CD4-positive, alpha-beta T cell (primary cell): ENCODE measurements at regions not wholly inside any gene's neighbourhood (a gene's known extent, or its start where the extent isn't known, plus 50 kb on each side); places are given as distances from the start of the nearest gene placed in this dataset.
"Not testable (repeated sequence)": the region's sequence is repeated elsewhere in the genome, so short reads cannot be mapped to it uniquely, and the experiment has no call there.

Experiments
- ATAC-seq: fragments of 200-7000 bp; cut with Tn5 transposase; one replicate; pipeline ENCODE4 v1.10.0; 2022; ENCODE audit warnings: mild to moderate bottlenecking; ENCODE audit not compliant: poor library complexity
- CTCF ChIA-PET: fragments of 350-600 bp; sonication (Branson Sonifier 250); formaldehyde crosslinking; loops from one replicate; lab custom pipeline; 2021; ENCODE audit warnings: antibody characterized with exemption, inconsistent platforms; lab: Charles Lee
- POLR2A ChIA-PET: fragments of 350-600 bp; sonication (Branson Sonifier 250); formaldehyde crosslinking; loops from one replicate; lab custom pipeline; 2021; ENCODE audit warnings: antibody characterized with exemption, inconsistent platforms; lab: Charles Lee
- DNase-seq, 14 experiments: peaks; one replicate each; pipeline ENCODE4 v3.0.0-alpha.2; 2013 to 2020; ENCODE audit warnings: mixed read lengths in 2 of 14
- H3K27ac ChIP-seq, 2 donors: one replicate each; pipeline versions ENCODE4 v1.5.1 to v1.7.0; 2013; ENCODE audit warnings: low read length in 2 of 2, low read depth in 1 of 2, mild to moderate bottlenecking in 1 of 2
- H3K27me3 ChIP-seq, 2 experiments: 1 replicate in 1 of 2; 2 replicates in 1 of 2; pipeline versions ENCODE4 v1.6.1 to v1.7.0; 2013; ENCODE audit warnings: low read length in 2 of 2, control low read depth in 1 of 2, mild to moderate bottlenecking in 1 of 2, moderate library complexity in 1 of 2; ENCODE audit not compliant: insufficient read depth in 2 of 2, control insufficient read depth in 1 of 2
- H3K36me3 ChIP-seq: one replicate; pipeline ENCODE4 v1.6.1; 2013; ENCODE audit warnings: low read length, control low read depth; ENCODE audit not compliant: insufficient read depth
- H3K4me1 ChIP-seq: one replicate; pipeline ENCODE4 v1.6.1; 2013; ENCODE audit warnings: low read length, control low read depth; ENCODE audit not compliant: insufficient read depth
- H3K4me3 ChIP-seq: one replicate; pipeline ENCODE4 v1.5.1; 2013; ENCODE audit warnings: mild to moderate bottlenecking, low read length, moderate library complexity
- H3K9me3 ChIP-seq, 2 experiments: 1 replicate in 1 of 2; 2 replicates in 1 of 2; pipeline versions ENCODE4 v1.6.1 to v1.7.0; 2013; ENCODE audit warnings: low read length in 2 of 2, mild to moderate bottlenecking in 2 of 2, control low read depth in 1 of 2, moderate library complexity in 1 of 2; ENCODE audit not compliant: control insufficient read depth in 1 of 2, insufficient read depth in 1 of 2
- H3K27ac Mint-ChIP-seq: one replicate; pipeline ENCODE4 v1.8.0; 2020; ENCODE audit warnings: mixed read lengths
- H3K27me3 Mint-ChIP-seq: one replicate; pipeline ENCODE4 v1.8.0; 2021; ENCODE audit warnings: mixed read lengths
- H3K36me3 Mint-ChIP-seq: one replicate; pipeline ENCODE4 v1.8.0; 2021; ENCODE audit warnings: low read depth, mixed read lengths
- H3K4me1 Mint-ChIP-seq: one replicate; pipeline ENCODE4 v1.8.0; 2021; ENCODE audit warnings: low read depth, mixed read lengths
- H3K4me3 Mint-ChIP-seq: one replicate; pipeline ENCODE4 v1.8.0; 2020; ENCODE audit warnings: mild to moderate bottlenecking, mixed read lengths
- H3K9me3 Mint-ChIP-seq: one replicate; pipeline ENCODE4 v1.8.0; 2020; ENCODE audit warnings: mixed read lengths
- intact Hi-C, 2 experiments: fragments of 100-400 bp; cut with DNase I in 1 of 2; cut with micrococcal nuclease in 1 of 2; formaldehyde crosslinking; loops; one replicate each; pipeline versions ENCODE4 v1.15.1 to v1.9.0; 2023 to 2025; cut with DNase I, micrococcal nuclease
- TF ChIP-seq, protein P1 (sequence below): fragments of 200-600 bp; IDR thresholded peaks from one replicate; pipeline ENCODE4 v1.8.0; 2022; ENCODE audit warnings: antibody characterized with exemption, mild to moderate bottlenecking

DNA sequence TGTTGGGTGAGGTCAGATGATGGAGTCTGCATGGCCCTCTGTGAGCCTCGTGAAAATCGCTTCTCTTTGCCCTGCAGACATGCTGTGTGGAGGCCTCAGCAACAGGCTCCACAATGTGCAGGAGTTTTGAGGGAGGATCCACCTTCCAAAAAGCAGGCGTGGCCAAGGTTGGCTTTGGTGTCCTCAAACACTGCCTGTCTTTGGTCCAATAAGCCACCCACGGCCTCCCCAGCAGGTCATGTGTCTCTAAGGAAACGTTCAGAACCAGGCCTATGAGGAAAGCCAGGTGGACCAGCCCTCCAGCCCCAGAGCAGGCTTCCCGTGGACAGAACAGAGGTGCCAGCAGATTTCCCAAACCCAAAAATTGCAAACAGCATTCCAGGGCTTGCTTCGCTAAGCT lies 340.7 kb upstream of the IRX2 start:
- ChIA-PET POLR2A (no interaction called here), CTCF (no interaction called here)
- DNase-seq = no peak
- Mint-ChIP-seq H3K4me1 (no peaks in the 10 kb centered on the region), H3K27ac (no peak overlapping the region), H3K36me3 (no peaks in the 10 kb centered on the region), H3K27me3 (no peaks in the 10 kb centered on the region), H3K4me3 (no peak overlapping the region), H3K9me3 (peaks cover 11% of the 10 kb centered on the region)
- intact Hi-C loops = no loop called here
- H3K4me3 ChIP-seq = no peak overlapping the region
- H3K36me3 ChIP-seq = no peaks in the 10 kb centered on the region
- no peaks in the 10 kb centered on the region for H3K4me1 ChIP-seq
- no peaks in the 10 kb centered on the region for H3K27me3 ChIP-seq
- no peak overlapping the region for H3K27ac ChIP-seq
- no peak for ATAC-seq
- peaks cover 0 to 23% of the 10 kb centered on the region in 2 experiments for H3K9me3 ChIP-seq
- TF ChIP-seq, protein P1, sequence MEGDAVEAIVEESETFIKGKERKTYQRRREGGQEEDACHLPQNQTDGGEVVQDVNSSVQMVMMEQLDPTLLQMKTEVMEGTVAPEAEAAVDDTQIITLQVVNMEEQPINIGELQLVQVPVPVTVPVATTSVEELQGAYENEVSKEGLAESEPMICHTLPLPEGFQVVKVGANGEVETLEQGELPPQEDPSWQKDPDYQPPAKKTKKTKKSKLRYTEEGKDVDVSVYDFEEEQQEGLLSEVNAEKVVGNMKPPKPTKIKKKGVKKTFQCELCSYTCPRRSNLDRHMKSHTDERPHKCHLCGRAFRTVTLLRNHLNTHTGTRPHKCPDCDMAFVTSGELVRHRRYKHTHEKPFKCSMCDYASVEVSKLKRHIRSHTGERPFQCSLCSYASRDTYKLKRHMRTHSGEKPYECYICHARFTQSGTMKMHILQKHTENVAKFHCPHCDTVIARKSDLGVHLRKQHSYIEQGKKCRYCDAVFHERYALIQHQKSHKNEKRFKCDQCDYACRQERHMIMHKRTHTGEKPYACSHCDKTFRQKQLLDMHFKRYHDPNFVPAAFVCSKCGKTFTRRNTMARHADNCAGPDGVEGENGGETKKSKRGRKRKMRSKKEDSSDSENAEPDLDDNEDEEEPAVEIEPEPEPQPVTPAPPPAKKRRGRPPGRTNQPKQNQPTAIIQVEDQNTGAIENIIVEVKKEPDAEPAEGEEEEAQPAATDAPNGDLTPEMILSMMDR = no peak

DNA sequence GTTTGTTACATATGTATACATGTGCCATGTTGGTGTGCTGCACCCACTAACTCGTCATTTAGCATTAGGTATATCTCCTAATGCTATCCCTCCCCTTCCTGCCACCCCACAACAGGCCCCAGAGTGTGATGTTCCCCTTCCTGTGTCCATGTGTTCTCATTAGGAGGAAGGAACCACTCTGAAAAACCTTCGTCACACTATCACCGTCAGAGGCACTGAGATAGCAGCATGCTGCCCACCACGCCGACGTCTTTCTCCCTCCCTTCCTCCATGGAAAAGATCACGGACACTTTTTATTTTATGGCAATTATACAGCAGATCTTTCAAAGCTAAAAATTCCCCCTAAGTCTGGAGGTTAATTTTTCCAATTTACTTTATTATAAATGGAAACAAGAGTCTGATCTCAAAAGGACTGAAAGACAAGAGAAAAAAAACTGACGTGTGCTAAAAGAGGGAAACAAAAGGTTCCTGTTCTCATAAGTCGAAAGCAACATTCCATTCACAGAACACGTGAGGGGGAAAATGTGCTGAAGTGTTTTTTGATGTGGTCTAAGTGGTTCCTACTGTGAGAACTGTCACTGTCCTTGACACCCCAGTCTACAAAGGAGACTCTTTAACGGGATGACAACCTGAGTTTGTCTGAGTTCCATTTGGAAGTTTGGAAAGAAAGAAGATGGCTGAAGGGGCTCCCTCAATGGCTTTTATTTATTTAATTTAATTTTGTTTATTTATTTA lies 339.7 kb upstream of the IRX2 start:
- H3K4me3 ChIP-seq = no peak overlapping the region
- ChIA-PET CTCF (no interaction called here), POLR2A (no interaction called here)
- H3K9me3 ChIP-seq = peaks cover 0 to 19% of the 10 kb centered on the region in 2 experiments
- Mint-ChIP-seq H3K9me3 (peaks cover 11% of the 10 kb centered on the region), H3K4me3 (no peak overlapping the region), H3K4me1 (no peaks in the 10 kb centered on the region), H3K27ac (no peak overlapping the region), H3K36me3 (no peaks in the 10 kb centered on the region), H3K27me3 (no peaks in the 10 kb centered on the region)
- ATAC-seq (no peak), DNase-seq (no peak)
- H3K4me1 ChIP-seq = no peaks in the 10 kb centered on the region
- TF ChIP-seq, protein P1 = no peak
- intact Hi-C loops = no loop called here
- no peaks in the 10 kb centered on the region for H3K36me3 ChIP-seq
- H3K27me3 ChIP-seq = no peaks in the 10 kb centered on the region
- H3K27ac ChIP-seq = no peak overlapping the region

GRCh38 chr5:3090305-3090704 lies 338.8 kb upstream of the IRX2 start:
- H3K4me3 Mint-ChIP-seq, intact Hi-C loops, H3K27ac Mint-ChIP-seq: not testable (repeated sequence)

DNA sequence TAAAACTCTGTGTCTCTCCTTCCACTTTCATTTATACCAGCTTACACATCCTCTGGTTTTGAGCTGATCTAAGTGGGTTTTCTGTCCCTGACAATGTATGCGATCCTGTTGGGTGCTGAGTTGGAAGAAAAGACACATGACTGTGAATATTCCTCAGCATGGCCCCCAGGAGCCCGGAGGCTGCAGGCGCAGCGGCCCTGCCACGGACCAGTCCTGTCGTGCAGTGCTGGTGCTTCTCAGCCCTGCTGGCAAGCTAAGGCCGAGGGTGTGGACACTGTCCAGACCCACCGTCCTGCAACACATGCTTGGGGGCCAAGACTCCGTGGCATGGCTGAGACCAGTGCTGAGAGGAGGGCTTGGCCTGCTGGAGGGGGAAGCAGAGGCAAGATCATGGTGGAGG lies 328.9 kb upstream of the IRX2 start:
- Histone ChIP-seq H3K9me3 (peaks cover 8 to 36% of the 10 kb centered on the region in 2 experiments), H3K27ac (no peak overlapping the region), H3K4me1 (no peaks in the 10 kb centered on the region), H3K36me3 (no peaks in the 10 kb centered on the region), H3K27me3 (no peaks in the 10 kb centered on the region), H3K4me3 (no peak overlapping the region)
- ChIA-PET POLR2A (no interaction called here), CTCF (no interaction called here)
- ATAC-seq = no peak
- no peak for DNase-seq
- TF ChIP-seq, protein P1 = no peak
- H3K9me3 Mint-ChIP-seq = peaks cover 8% of the 10 kb centered on the region
- no peak overlapping the region for H3K27ac Mint-ChIP-seq
- intact Hi-C loops = no loop called here
- no peaks in the 10 kb centered on the region for H3K36me3 Mint-ChIP-seq
- no peak overlapping the region for H3K4me3 Mint-ChIP-seq
- no peaks in the 10 kb centered on the region for H3K27me3 Mint-ChIP-seq
- no peaks in the 10 kb centered on the region for H3K4me1 Mint-ChIP-seq

More at GRCh38 chr5:3090305-3090704, 338.8 kb upstream of the IRX2 start:
- ATAC-seq, POLR2A ChIA-PET, H3K27me3 Mint-ChIP-seq, CTCF ChIA-PET, H3K4me1 ChIP-seq, H3K27ac ChIP-seq, H3K36me3 ChIP-seq, H3K4me1 Mint-ChIP-seq, H3K4me3 ChIP-seq, H3K36me3 Mint-ChIP-seq, DNase-seq, H3K27me3 ChIP-seq: not testable (repeated sequence)
- peaks cover 0 to 17% of the 10 kb centered on the region in 2 experiments for H3K9me3 ChIP-seq
- peaks cover 11% of the 10 kb centered on the region for H3K9me3 Mint-ChIP-seq
